HEK293 (cell line): ENCODE measurements at regions not wholly inside any gene's neighbourhood (a gene's known extent, or its start where the extent isn't known, plus 50 kb on each side); places are given as distances from the start of the nearest gene placed in this dataset.
"Not testable (repeated sequence)": the region's sequence is repeated elsewhere in the genome, so short reads cannot be mapped to it uniquely, and the experiment has no call there.

Experiments
- GLIS1 ChIP-seq: fragments of 450-650 bp; formaldehyde crosslinking; IDR thresholded peaks from 2 replicates; pipeline ENCODE4 v1.5.1; 2016; ENCODE audit warnings: missing biosample characterization, missing genetic modification characterization
- KLF9 ChIP-seq: fragments of 450-650 bp; formaldehyde crosslinking; IDR thresholded peaks from 2 replicates; pipeline ENCODE4 v1.5.1; 2016; ENCODE audit warnings: missing biosample characterization, missing genetic modification characterization, low read depth
- SP2 ChIP-seq: fragments of 450-650 bp; formaldehyde crosslinking; IDR thresholded peaks from 2 replicates; pipeline ENCODE4 v1.5.1; 2016; ENCODE audit warnings: missing biosample characterization, missing genetic modification characterization
- ZNF214 ChIP-seq: fragments of 450-650 bp; formaldehyde crosslinking; IDR thresholded peaks from 2 replicates; pipeline ENCODE4 v1.5.1; 2017; ENCODE audit warnings: missing biosample characterization, mild to moderate bottlenecking, missing genetic modification characterization, borderline replicate concordance
- ZNF24 ChIP-seq: fragments of 450-650 bp; formaldehyde crosslinking; IDR thresholded peaks from 2 replicates; pipeline ENCODE4 v1.5.1; 2016; ENCODE audit warnings: missing biosample characterization, missing genetic modification characterization
- ZNF274 ChIP-seq, 2 experiments: fragments of 200-500 bp in 1 of 2; fragments of 450-650 bp in 1 of 2; sonication (Bioruptor generic) in 1 of 2; formaldehyde crosslinking in 1 of 2; IDR thresholded peaks; 2 replicates each; pipeline versions ENCODE4 v1.5.1 to v1.6.1; 2014 to 2016; ENCODE audit warnings: borderline replicate concordance in 1 of 2, inconsistent platforms in 1 of 2, low read length in 1 of 2, missing biosample characterization in 1 of 2, missing genetic modification characterization in 1 of 2
- TF ChIP-seq, protein P1 (sequence below): fragments of 450-650 bp; formaldehyde crosslinking; IDR thresholded peaks from 2 replicates; pipeline ENCODE4 v1.5.1; 2016; ENCODE audit warnings: missing biosample characterization, missing genetic modification characterization
- TF ChIP-seq, protein P2 (sequence below): fragments of 450-650 bp; formaldehyde crosslinking; IDR thresholded peaks from 2 replicates; pipeline ENCODE4 v1.5.1; 2017; ENCODE audit warnings: missing biosample characterization, missing genetic modification characterization

DNA sequence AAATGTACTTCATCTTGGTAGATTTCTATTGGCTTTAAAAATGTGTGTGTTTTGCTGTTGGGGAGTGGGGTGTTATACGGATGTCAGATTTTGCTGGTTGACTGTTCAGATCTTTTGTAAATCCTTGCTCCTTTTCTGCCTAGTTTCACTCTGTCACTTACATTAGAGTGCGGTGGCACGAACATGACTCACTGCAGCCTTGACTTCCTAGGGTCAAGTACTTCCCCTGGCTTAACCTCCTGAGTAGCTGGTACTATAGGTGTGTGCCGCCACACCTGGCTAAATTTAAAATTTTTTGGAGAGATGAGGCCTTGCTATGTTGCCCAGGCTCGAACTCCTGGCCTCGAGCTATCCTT is 54.0 kb downstream of the VPREB1 start:
- TF ChIP-seq, protein P1, sequence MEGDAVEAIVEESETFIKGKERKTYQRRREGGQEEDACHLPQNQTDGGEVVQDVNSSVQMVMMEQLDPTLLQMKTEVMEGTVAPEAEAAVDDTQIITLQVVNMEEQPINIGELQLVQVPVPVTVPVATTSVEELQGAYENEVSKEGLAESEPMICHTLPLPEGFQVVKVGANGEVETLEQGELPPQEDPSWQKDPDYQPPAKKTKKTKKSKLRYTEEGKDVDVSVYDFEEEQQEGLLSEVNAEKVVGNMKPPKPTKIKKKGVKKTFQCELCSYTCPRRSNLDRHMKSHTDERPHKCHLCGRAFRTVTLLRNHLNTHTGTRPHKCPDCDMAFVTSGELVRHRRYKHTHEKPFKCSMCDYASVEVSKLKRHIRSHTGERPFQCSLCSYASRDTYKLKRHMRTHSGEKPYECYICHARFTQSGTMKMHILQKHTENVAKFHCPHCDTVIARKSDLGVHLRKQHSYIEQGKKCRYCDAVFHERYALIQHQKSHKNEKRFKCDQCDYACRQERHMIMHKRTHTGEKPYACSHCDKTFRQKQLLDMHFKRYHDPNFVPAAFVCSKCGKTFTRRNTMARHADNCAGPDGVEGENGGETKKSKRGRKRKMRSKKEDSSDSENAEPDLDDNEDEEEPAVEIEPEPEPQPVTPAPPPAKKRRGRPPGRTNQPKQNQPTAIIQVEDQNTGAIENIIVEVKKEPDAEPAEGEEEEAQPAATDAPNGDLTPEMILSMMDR, result not testable (repeated sequence)
- not testable (repeated sequence) for TF ChIP-seq ZNF274 (IDR thresholded peaks at IDR 0.05; ENCODE audit: low read length); ZNF274 (tag by site-specific recombination; IDR thresholded peaks at IDR 0.05; ENCODE audit: borderline replicate concordance); ZNF24 (tag by site-specific recombination); SP2; KLF9 (tag by site-specific recombination); GLIS1 (tag by site-specific recombination); ZNF214 (tag by site-specific recombination)
- TF ChIP-seq, protein P2, sequence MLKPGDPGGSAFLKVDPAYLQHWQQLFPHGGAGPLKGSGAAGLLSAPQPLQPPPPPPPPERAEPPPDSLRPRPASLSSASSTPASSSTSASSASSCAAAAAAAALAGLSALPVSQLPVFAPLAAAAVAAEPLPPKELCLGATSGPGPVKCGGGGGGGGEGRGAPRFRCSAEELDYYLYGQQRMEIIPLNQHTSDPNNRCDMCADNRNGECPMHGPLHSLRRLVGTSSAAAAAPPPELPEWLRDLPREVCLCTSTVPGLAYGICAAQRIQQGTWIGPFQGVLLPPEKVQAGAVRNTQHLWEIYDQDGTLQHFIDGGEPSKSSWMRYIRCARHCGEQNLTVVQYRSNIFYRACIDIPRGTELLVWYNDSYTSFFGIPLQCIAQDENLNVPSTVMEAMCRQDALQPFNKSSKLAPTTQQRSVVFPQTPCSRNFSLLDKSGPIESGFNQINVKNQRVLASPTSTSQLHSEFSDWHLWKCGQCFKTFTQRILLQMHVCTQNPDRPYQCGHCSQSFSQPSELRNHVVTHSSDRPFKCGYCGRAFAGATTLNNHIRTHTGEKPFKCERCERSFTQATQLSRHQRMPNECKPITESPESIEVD, result not testable (repeated sequence)
